ENCODE measurements at regions not wholly inside any gene's neighbourhood (a gene's known extent, or its start where the extent isn't known, plus 50 kb on each side); places are given as distances from the start of the nearest gene placed in this dataset.

DNA sequence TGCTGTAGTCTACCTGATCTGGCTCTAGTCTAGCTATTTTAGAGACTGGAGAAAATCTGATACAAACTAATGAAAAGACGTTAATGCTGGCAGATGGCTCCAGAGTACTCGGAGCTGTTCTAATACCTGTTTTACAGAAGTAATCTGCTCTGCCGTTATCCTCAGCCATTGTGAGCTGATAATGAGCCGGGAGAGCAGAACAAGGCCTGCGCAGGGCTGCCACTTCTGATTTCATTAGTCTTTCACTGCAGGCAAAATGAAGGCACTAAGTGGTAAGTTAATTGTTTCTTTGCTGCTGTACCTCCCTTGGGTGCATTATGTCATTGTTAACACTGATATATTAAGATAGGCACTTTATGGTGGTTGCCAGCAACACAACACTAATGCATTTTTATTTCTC, 456.4 kb upstream of the PFKP start:
- ATAC-seq (ENCODE audit: low read depth), result no peak
- Histone ChIP-seq H3K27ac (ENCODE audit: low read length in 2 of 2) (no peak overlapping the region), H3K27me3 (replicated peaks in 1 of 4; ENCODE audit: control extremely low read depth in 1 of 4, control insufficient read depth in 3 of 4, insufficient read depth in 4 of 4, low read length in 3 of 4) (no peaks in the 10 kb centered on the region), H2AFZ (ENCODE audit: insufficient read depth, low read depth, low read length, poor library complexity, severe bottlenecking) (no peak overlapping the region), H3K4me2 (replicated peaks; ENCODE audit: low read depth, low read length, poor library complexity, severe bottlenecking) (no peak overlapping the region), H3K9me3 (ENCODE audit: control extremely low read depth in 1 of 3, control insufficient read depth in 2 of 3, insufficient read depth in 1 of 3, low read length in 2 of 3) (peaks cover 0 to 9% (median 0%) of the 10 kb centered on the region in 3 donors), H3K9ac (ENCODE audit: low read length) (no peak overlapping the region), H3K4me3 (ENCODE audit: control extremely low read depth in 1 of 5, extremely low read depth in 1 of 5, insufficient read depth in 1 of 5, low read depth in 2 of 5, low read length in 4 of 5) (no peak overlapping the region), H4K20me1 (ENCODE audit: control insufficient read depth, insufficient read depth, low read length, poor library complexity, severe bottlenecking) (no peaks in the 10 kb centered on the region), H3K36me3 (replicated peaks in 1 of 2; ENCODE audit: control extremely low read depth in 1 of 2, control insufficient read depth in 1 of 2, extremely low read depth in 1 of 2, insufficient read depth in 2 of 2, low read length in 1 of 2) (no peaks in the 10 kb centered on the region), H3K4me1 (ENCODE audit: control insufficient read depth in 2 of 2, insufficient read depth in 2 of 2, low read length in 2 of 2) (no peaks in the 10 kb centered on the region), H3K79me2 (ENCODE audit: control insufficient read depth, insufficient read depth, low read length) (no peaks in the 10 kb centered on the region)
- intact Hi-C loops (cut with micrococcal nuclease), result no loop called here
- H3K4me1 Mint-ChIP-seq, result no peaks in the 10 kb centered on the region
- H3K4me3 Mint-ChIP-seq, result no peak overlapping the region
- POLR2A ChIA-PET, result no interaction called here
- H3K27ac Mint-ChIP-seq, result no peak overlapping the region
- no peaks in the 10 kb centered on the region for H3K9me3 Mint-ChIP-seq (ENCODE audit: insufficient read depth)
- CTCF ChIA-PET, result no interaction called here
- H3K27me3 Mint-ChIP-seq, result no peaks in the 10 kb centered on the region
- no peak for DNase-seq
- WGBS (ENCODE audit: insufficient coverage), result 90% methylated on average over 4 of the region's 5 CpGs
- TF ChIP-seq, protein P1, sequence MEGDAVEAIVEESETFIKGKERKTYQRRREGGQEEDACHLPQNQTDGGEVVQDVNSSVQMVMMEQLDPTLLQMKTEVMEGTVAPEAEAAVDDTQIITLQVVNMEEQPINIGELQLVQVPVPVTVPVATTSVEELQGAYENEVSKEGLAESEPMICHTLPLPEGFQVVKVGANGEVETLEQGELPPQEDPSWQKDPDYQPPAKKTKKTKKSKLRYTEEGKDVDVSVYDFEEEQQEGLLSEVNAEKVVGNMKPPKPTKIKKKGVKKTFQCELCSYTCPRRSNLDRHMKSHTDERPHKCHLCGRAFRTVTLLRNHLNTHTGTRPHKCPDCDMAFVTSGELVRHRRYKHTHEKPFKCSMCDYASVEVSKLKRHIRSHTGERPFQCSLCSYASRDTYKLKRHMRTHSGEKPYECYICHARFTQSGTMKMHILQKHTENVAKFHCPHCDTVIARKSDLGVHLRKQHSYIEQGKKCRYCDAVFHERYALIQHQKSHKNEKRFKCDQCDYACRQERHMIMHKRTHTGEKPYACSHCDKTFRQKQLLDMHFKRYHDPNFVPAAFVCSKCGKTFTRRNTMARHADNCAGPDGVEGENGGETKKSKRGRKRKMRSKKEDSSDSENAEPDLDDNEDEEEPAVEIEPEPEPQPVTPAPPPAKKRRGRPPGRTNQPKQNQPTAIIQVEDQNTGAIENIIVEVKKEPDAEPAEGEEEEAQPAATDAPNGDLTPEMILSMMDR (IDR thresholded peaks at IDR 0.05), result no peak
- TF ChIP-seq EZH2 (IDR thresholded peaks at IDR 0.05; ENCODE audit: borderline replicate concordance, insufficient read depth, low read depth, low read length, poor library complexity, severe bottlenecking), result no peak

GRCh38 chr10:2604891-2605290, 462.5 kb upstream of the PFKP start:
- H3K27ac Mint-ChIP-seq, result no peak overlapping the region
- H3K4me1 Mint-ChIP-seq, result no peaks in the 10 kb centered on the region
- Histone ChIP-seq H3K4me2 (replicated peaks; ENCODE audit: low read depth, low read length, poor library complexity, severe bottlenecking) (no peak overlapping the region), H3K4me1 (ENCODE audit: control insufficient read depth in 2 of 2, insufficient read depth in 2 of 2, low read length in 2 of 2) (no peaks in the 10 kb centered on the region), H2AFZ (ENCODE audit: insufficient read depth, low read depth, low read length, poor library complexity, severe bottlenecking) (no peak overlapping the region), H3K9me3 (ENCODE audit: control extremely low read depth in 1 of 3, control insufficient read depth in 2 of 3, insufficient read depth in 1 of 3, low read length in 2 of 3) (peaks cover 0 to 6% (median 0%) of the 10 kb centered on the region in 3 donors), H3K27ac (ENCODE audit: low read length in 2 of 2) (no peak overlapping the region), H3K79me2 (ENCODE audit: control insufficient read depth, insufficient read depth, low read length) (no peaks in the 10 kb centered on the region), H4K20me1 (ENCODE audit: control insufficient read depth, insufficient read depth, low read length, poor library complexity, severe bottlenecking) (no peaks in the 10 kb centered on the region), H3K27me3 (replicated peaks in 1 of 4; ENCODE audit: control extremely low read depth in 1 of 4, control insufficient read depth in 3 of 4, insufficient read depth in 4 of 4, low read length in 3 of 4) (no peaks in the 10 kb centered on the region), H3K9ac (ENCODE audit: low read length) (no peak overlapping the region), H3K36me3 (replicated peaks in 1 of 2; ENCODE audit: control extremely low read depth in 1 of 2, control insufficient read depth in 1 of 2, extremely low read depth in 1 of 2, insufficient read depth in 2 of 2, low read length in 1 of 2) (no peaks in the 10 kb centered on the region), H3K4me3 (ENCODE audit: control extremely low read depth in 1 of 5, extremely low read depth in 1 of 5, insufficient read depth in 1 of 5, low read depth in 2 of 5, low read length in 4 of 5) (no peak overlapping the region)
- ATAC-seq (ENCODE audit: low read depth) (no peak), DNase-seq (no peak)
- ChIA-PET POLR2A (no interaction called here), CTCF (no interaction called here)
- intact Hi-C loops (cut with micrococcal nuclease), result no loop called here
- TF ChIP-seq, protein P1 (IDR thresholded peaks at IDR 0.05), result no peak
- TF ChIP-seq EZH2 (IDR thresholded peaks at IDR 0.05; ENCODE audit: borderline replicate concordance, insufficient read depth, low read depth, low read length, poor library complexity, severe bottlenecking), result no peak
- H3K27me3 Mint-ChIP-seq, result no peaks in the 10 kb centered on the region
- WGBS (ENCODE audit: insufficient coverage), result no CpG with 5 or more reads among the region's 3 CpGs
- no peak overlapping the region for H3K4me3 Mint-ChIP-seq
- no peaks in the 10 kb centered on the region for H3K9me3 Mint-ChIP-seq (ENCODE audit: insufficient read depth)

Data from B cell (primary cell).